GM12878 (cell line): ENCODE measurements at regions not wholly inside any gene's neighbourhood (a gene's known extent, or its start where the extent isn't known, plus 50 kb on each side); places are given as distances from the start of the nearest gene placed in this dataset.

ENCODE experiments used
- CREB1 ChIP-seq: IDR thresholded peaks from 2 replicates; pipeline ENCODE4 v1.6.1; 2012; ENCODE audit warnings: low read depth, mild to moderate bottlenecking, inconsistent platforms
- CREM ChIP-seq: IDR thresholded peaks from 2 replicates; pipeline ENCODE4 v1.6.1; 2014; ENCODE audit warnings: antibody characterized with exemption, low read depth
- EP300 ChIP-seq, 2 experiments: fragments of 150-350 bp in 1 of 2; IDR thresholded peaks; 2 replicates each; pipeline ENCODE4 v1.6.1; 2011 to 2012; ENCODE audit warnings: low read depth in 2 of 2, low read length in 2 of 2, borderline replicate concordance in 1 of 2, improper control_type of control experiment in 1 of 2, inconsistent platforms in 1 of 2; ENCODE audit not compliant: control insufficient read depth in 1 of 2
- JUND ChIP-seq: IDR thresholded peaks from 2 replicates; pipeline ENCODE4 v1.6.1; 2012; ENCODE audit warnings: low read depth, mild to moderate bottlenecking, low read length, improper control_type of control experiment, moderate library complexity
- MTA2 ChIP-seq: fragments of 450-650 bp; IDR thresholded peaks from 2 replicates; pipeline ENCODE4 v1.6.1; 2016; ENCODE audit warnings: low read depth, mild to moderate bottlenecking, moderate library complexity
- NFYB ChIP-seq: IDR thresholded peaks from 2 replicates; pipeline ENCODE4 v1.6.1; 2011; ENCODE audit warnings: low read depth, mild to moderate bottlenecking, low read length, improper control_type of control experiment, moderate library complexity; ENCODE audit not compliant: insufficient read depth
- NRF1 ChIP-seq: conservative IDR thresholded peaks from 2 replicates; pipeline ENCODE4 v1.6.1; 2011; ENCODE audit warnings: mild to moderate bottlenecking, low read depth, low read length, improper control_type of control experiment
- SIN3A ChIP-seq: IDR thresholded peaks from 2 replicates; pipeline ENCODE4 v1.6.1; 2012; ENCODE audit warnings: low read depth, low read length, improper control_type of control experiment
- SP1 ChIP-seq: IDR thresholded peaks from one replicate; pipeline ENCODE4 v1.6.1; 2011; ENCODE audit warnings: low read depth, low read length
- YY1 ChIP-seq: IDR thresholded peaks from 2 replicates; pipeline ENCODE4 v1.6.1; 2011; ENCODE audit warnings: low read depth, mild to moderate bottlenecking, low read length
- TF ChIP-seq, protein P1 (sequence below), 3 experiments: IDR thresholded peaks in 2 of 3; conservative IDR thresholded peaks in 1 of 3; 2 replicates each; pipeline ENCODE4 v1.5.1; 2011; ENCODE audit warnings: low read depth in 3 of 3, low read length in 3 of 3, mild to moderate bottlenecking in 3 of 3, control low read depth in 2 of 3, moderate library complexity in 2 of 3, inconsistent platforms in 1 of 3, mixed read lengths in 1 of 3; ENCODE audit not compliant: control insufficient read depth in 2 of 3, insufficient read depth in 1 of 3; ENCODE audit errors: extremely low read depth in 1 of 3

DNA sequence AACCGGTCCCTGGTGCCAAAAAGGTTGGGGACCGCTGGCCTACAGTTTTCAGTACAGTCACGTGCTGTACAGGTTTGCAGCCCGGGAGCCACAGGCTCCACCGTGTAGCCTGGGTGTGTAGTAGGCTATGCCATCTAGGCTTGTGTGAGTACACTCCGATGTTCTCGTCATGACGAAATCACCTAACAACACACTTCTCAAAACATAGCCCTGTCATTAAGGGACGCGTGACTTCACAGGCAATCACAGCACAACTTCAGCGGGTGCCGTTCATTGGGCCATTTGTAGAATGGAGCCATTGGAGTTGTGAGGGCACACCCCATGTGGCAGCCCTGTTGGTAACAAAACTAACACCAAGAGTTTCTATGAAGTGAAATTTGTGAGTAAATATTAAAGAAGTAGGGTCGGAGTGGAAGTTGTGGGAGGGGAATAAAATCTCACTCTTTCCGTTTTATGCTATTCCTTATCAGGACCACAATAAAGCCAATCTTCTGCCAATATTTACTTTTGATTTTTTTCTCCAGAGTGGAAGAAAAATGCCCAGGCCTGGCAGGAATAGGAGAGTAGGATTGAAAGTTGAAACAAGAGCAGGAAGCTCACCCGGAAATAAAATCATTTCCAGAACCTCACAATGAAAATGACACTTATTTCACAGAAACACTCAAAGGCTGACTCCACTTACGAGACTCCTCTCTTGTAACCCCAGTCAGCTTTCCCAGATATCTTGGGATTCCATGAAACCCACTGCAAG, 63.7 kb upstream of the PTPN1 start:
- TF ChIP-seq SIN3A (no peak), YY1 (no peak), EP300 (IDR thresholded peaks at IDR 0.05; ENCODE audit: borderline replicate concordance in 1 of 2, control insufficient read depth in 1 of 2, low read depth in 2 of 2, low read length in 2 of 2) (no peak), NFYB (no peak), JUND (no peak), NRF1 (no peak), SP1 (no peak), MTA2 (no peak), CREM (no peak), CREB1 (no peak)
- TF ChIP-seq, protein P1, sequence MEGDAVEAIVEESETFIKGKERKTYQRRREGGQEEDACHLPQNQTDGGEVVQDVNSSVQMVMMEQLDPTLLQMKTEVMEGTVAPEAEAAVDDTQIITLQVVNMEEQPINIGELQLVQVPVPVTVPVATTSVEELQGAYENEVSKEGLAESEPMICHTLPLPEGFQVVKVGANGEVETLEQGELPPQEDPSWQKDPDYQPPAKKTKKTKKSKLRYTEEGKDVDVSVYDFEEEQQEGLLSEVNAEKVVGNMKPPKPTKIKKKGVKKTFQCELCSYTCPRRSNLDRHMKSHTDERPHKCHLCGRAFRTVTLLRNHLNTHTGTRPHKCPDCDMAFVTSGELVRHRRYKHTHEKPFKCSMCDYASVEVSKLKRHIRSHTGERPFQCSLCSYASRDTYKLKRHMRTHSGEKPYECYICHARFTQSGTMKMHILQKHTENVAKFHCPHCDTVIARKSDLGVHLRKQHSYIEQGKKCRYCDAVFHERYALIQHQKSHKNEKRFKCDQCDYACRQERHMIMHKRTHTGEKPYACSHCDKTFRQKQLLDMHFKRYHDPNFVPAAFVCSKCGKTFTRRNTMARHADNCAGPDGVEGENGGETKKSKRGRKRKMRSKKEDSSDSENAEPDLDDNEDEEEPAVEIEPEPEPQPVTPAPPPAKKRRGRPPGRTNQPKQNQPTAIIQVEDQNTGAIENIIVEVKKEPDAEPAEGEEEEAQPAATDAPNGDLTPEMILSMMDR (IDR thresholded peaks at IDR 0.05 in 2 of 3, conservative IDR thresholded peaks at IDR 0.05 in 1 of 3; ENCODE audit: control insufficient read depth in 2 of 3, extremely low read depth in 1 of 3, insufficient read depth in 1 of 3, low read depth in 3 of 3, low read length in 3 of 3): no peak
